ENCODE measurements at regions not wholly inside any gene's neighbourhood (a gene's known extent, or its start where the extent isn't known, plus 50 kb on each side); places are given as distances from the start of the nearest gene placed in this dataset.

GRCh38 chr11:119808407-119809185 is 79.6 kb upstream of the NECTIN1 start:
- TF ChIP-seq CTCF (IDR thresholded peaks at IDR 0.05): no peak
- Histone ChIP-seq H3K36me3 (no peaks in the 10 kb centered on the region), H3K27ac (no peak overlapping the region), H3K9ac (ENCODE audit: low read depth in 2 of 2, low read length in 2 of 2) (no peak overlapping the region), H3K27me3 (no peaks in the 10 kb centered on the region), H3K9me3 (no peaks in the 10 kb centered on the region), H3K4me1 (no peaks in the 10 kb centered on the region), H3K4me3 (no peak overlapping the region)
- DNase-seq: no peak
- intact Hi-C loops (cut with DNase I): no loop called here

GRCh38 chr11:119807841-119808240 is 78.8 kb upstream of the NECTIN1 start:
- no peak overlapping the region for H3K4me3 ChIP-seq
- H3K4me1 ChIP-seq: no peaks in the 10 kb centered on the region
- no peaks in the 10 kb centered on the region for H3K36me3 ChIP-seq
- intact Hi-C loops (cut with DNase I): no loop called here
- no peaks in the 10 kb centered on the region for H3K27me3 ChIP-seq
- H3K9ac ChIP-seq (ENCODE audit: low read depth in 2 of 2, low read length in 2 of 2): no peak overlapping the region
- H3K27ac ChIP-seq: no peak overlapping the region
- TF ChIP-seq CTCF (IDR thresholded peaks at IDR 0.05): no peak
- no peak for DNase-seq
- H3K9me3 ChIP-seq: no peaks in the 10 kb centered on the region

- TF ChIP-seq CTCF (IDR thresholded peaks at IDR 0.05): no peak
- Histone ChIP-seq H3K27me3 (no peaks in the 10 kb centered on the region), H3K9me3 (no peaks in the 10 kb centered on the region), H3K4me3 (no peak overlapping the region), H3K9ac (ENCODE audit: low read depth in 2 of 2, low read length in 2 of 2) (no peak overlapping the region), H3K4me1 (no peaks in the 10 kb centered on the region), H3K27ac (no peak overlapping the region), H3K36me3 (no peaks in the 10 kb centered on the region)
- no peak for DNase-seq
- intact Hi-C loops (cut with DNase I): no loop called here
These were observed 78.4 kb upstream of the NECTIN1 start for GRCh38 chr11:119807402-119807801.

- Histone ChIP-seq H3K27ac (no peak overlapping the region), H3K4me3 (no peak overlapping the region), H3K9me3 (no peaks in the 10 kb centered on the region), H3K9ac (ENCODE audit: low read depth in 2 of 2, low read length in 2 of 2) (no peak overlapping the region), H3K36me3 (no peaks in the 10 kb centered on the region), H3K4me1 (no peaks in the 10 kb centered on the region), H3K27me3 (no peaks in the 10 kb centered on the region)
- TF ChIP-seq CTCF (IDR thresholded peaks at IDR 0.05): no peak
- intact Hi-C loops (cut with DNase I): no loop called here
- DNase-seq: no peak
These were observed 77.3 kb upstream of the NECTIN1 start for GRCh38 chr11:119806064-119806915.

- no peaks in the 10 kb centered on the region for H3K9me3 ChIP-seq
- no peak overlapping the region for H3K9ac ChIP-seq (ENCODE audit: low read depth in 2 of 2, low read length in 2 of 2)
- no peak for TF ChIP-seq CTCF (IDR thresholded peaks at IDR 0.05)
- intact Hi-C loops (cut with DNase I): no loop called here
- H3K4me1 ChIP-seq: no peaks in the 10 kb centered on the region
- no peak overlapping the region for H3K27ac ChIP-seq
- H3K36me3 ChIP-seq: no peaks in the 10 kb centered on the region
- DNase-seq: no peak
- H3K4me3 ChIP-seq: no peak overlapping the region
- no peaks in the 10 kb centered on the region for H3K27me3 ChIP-seq
These were observed 76.7 kb upstream of the NECTIN1 start for GRCh38 chr11:119805663-119806062.
